Natural killer cell treated with Interleukin-12 subunit alpha and Interleukin-12 subunit beta and Interleukin-15 and Interleukin-18, amount 100 ng/mL, for 72 hours (primary cell): ENCODE measurements at regions not wholly inside any gene's neighbourhood (a gene's known extent, or its start where the extent isn't known, plus 50 kb on each side); places are given as distances from the start of the nearest gene placed in this dataset.
"Not testable (repeated sequence)": the region's sequence is repeated elsewhere in the genome, so short reads cannot be mapped to it uniquely, and the experiment has no call there.

Source experiments
- ATAC-seq, 2 donors: fragments of 150-1000 bp; cut with Tn5 transposase in 1 of 2; sonication (Bioruptor Pico), chemical (Tn5 transposase) in 1 of 2; 2 replicates each; pipeline ENCODE4 v1.10.0; 2021
- DNase-seq: peaks from one replicate; pipeline ENCODE4 v3.0.0; 2022; ENCODE audit warnings: low spot score
- H3K27ac Mint-ChIP-seq, 2 donors: 1 replicate in 1 of 2; 2 replicates in 1 of 2; pipeline ENCODE4 v1.8.0; 2022; ENCODE audit warnings: mixed read lengths in 2 of 2, mild to moderate bottlenecking in 1 of 2, moderate library complexity in 1 of 2
- H3K27me3 Mint-ChIP-seq, 2 donors: 1 replicate in 1 of 2; 2 replicates in 1 of 2; pipeline ENCODE4 v1.8.0; 2022; ENCODE audit warnings: mixed read lengths in 2 of 2
- H3K36me3 Mint-ChIP-seq: one replicate; pipeline ENCODE4 v1.8.0; 2022; ENCODE audit warnings: mixed read lengths
- H3K4me1 Mint-ChIP-seq, 2 donors: 1 replicate in 1 of 2; 2 replicates in 1 of 2; pipeline ENCODE4 v1.8.0; 2022; ENCODE audit warnings: low read depth in 2 of 2, mixed read lengths in 2 of 2, mild to moderate bottlenecking in 1 of 2
- H3K4me3 Mint-ChIP-seq: one replicate; pipeline ENCODE4 v1.8.0; 2022; ENCODE audit warnings: mixed read lengths
- H3K9me3 Mint-ChIP-seq: 2 replicates; pipeline ENCODE4 v1.8.0; 2022; ENCODE audit warnings: mixed read lengths

GRCh38 chr3:144466540-144466939 is 494.9 kb downstream of the DIPK2A start:
- H3K27me3 Mint-ChIP-seq, result no peaks in the 10 kb centered on the region
- no peaks in the 10 kb centered on the region for H3K4me1 Mint-ChIP-seq
- no peak overlapping the region for H3K4me3 Mint-ChIP-seq
- no peaks in the 10 kb centered on the region for H3K9me3 Mint-ChIP-seq
- DNase-seq, result no peak
- no peaks in the 10 kb centered on the region for H3K36me3 Mint-ChIP-seq
- ATAC-seq, result no peak
- no peak overlapping the region for H3K27ac Mint-ChIP-seq

GRCh38 chr3:144470666-144471065 is 499.0 kb downstream of the DIPK2A start:
- Mint-ChIP-seq H3K4me1 (no peaks in the 10 kb centered on the region), H3K27ac (no peak overlapping the region), H3K4me3 (no peak overlapping the region), H3K36me3 (no peaks in the 10 kb centered on the region), H3K9me3 (no peaks in the 10 kb centered on the region), H3K27me3 (no peaks in the 10 kb centered on the region)
- no peak for ATAC-seq
- DNase-seq, result no peak

GRCh38 chr3:144477593-144477992 is 506.0 kb downstream of the DIPK2A start:
- no peak for ATAC-seq
- DNase-seq, result no peak
- no peaks in the 10 kb centered on the region for H3K4me1 Mint-ChIP-seq
- H3K4me3 Mint-ChIP-seq, result no peak overlapping the region
- no peaks in the 10 kb centered on the region for H3K27me3 Mint-ChIP-seq
- peaks cover 5% of the 10 kb centered on the region for H3K9me3 Mint-ChIP-seq
- no peaks in the 10 kb centered on the region for H3K36me3 Mint-ChIP-seq
- no peak overlapping the region for H3K27ac Mint-ChIP-seq

GRCh38 chr3:144480416-144480919 is 508.8 kb downstream of the DIPK2A start:
- Mint-ChIP-seq H3K36me3 (no peaks in the 10 kb centered on the region), H3K4me3 (no peak overlapping the region), H3K27me3 (no peaks in the 10 kb centered on the region), H3K9me3 (peaks cover 5% of the 10 kb centered on the region), H3K27ac (no peak overlapping the region), H3K4me1 (no peaks in the 10 kb centered on the region)
- ATAC-seq (no peak), DNase-seq (no peak)

- H3K36me3 Mint-ChIP-seq, result no peaks in the 10 kb centered on the region
- no peaks in the 10 kb centered on the region for H3K27me3 Mint-ChIP-seq
- no peaks in the 10 kb centered on the region for H3K4me1 Mint-ChIP-seq
- ATAC-seq (no peak), DNase-seq (no peak)
- H3K27ac Mint-ChIP-seq, result no peak overlapping the region
- peaks cover 5% of the 10 kb centered on the region for H3K9me3 Mint-ChIP-seq
- no peak overlapping the region for H3K4me3 Mint-ChIP-seq
These were observed 511.3 kb downstream of the DIPK2A start for GRCh38 chr3:144482876-144483275.

- Mint-ChIP-seq H3K9me3 (no peaks in the 10 kb centered on the region), H3K4me1 (no peaks in the 10 kb centered on the region), H3K36me3 (no peaks in the 10 kb centered on the region), H3K27me3 (peaks cover 0 to 7% of the 10 kb centered on the region in 2 donors), H3K4me3 (no peak overlapping the region), H3K27ac (no peak overlapping the region)
- no peak for DNase-seq
- no peak for ATAC-seq
These were observed 515.4 kb downstream of the DIPK2A start for GRCh38 chr3:144487011-144487410.

GRCh38 chr3:144488927-144489326 is 517.3 kb downstream of the DIPK2A start:
- Mint-ChIP-seq H3K4me1 (no peaks in the 10 kb centered on the region), H3K4me3 (no peak overlapping the region), H3K36me3 (no peaks in the 10 kb centered on the region), H3K27ac (no peak overlapping the region), H3K9me3 (no peaks in the 10 kb centered on the region), H3K27me3 (peaks cover 0 to 7% of the 10 kb centered on the region in 2 donors)
- ATAC-seq (no peak), DNase-seq (no peak)

- ATAC-seq, result no peak
These were observed 519.7 kb downstream of the DIPK2A start for GRCh38 chr3:144491333-144491732.

GRCh38 chr3:144494651-144495050 is 523.0 kb downstream of the DIPK2A start:
- not testable (repeated sequence) for H3K36me3 Mint-ChIP-seq, H3K4me1 Mint-ChIP-seq, H3K27ac Mint-ChIP-seq, H3K4me3 Mint-ChIP-seq, H3K27me3 Mint-ChIP-seq, ATAC-seq, DNase-seq, H3K9me3 Mint-ChIP-seq

More at GRCh38 chr3:144491333-144491732, 519.7 kb downstream of the DIPK2A start:
- Mint-ChIP-seq H3K36me3 (no peaks in the 10 kb centered on the region), H3K4me3 (no peak overlapping the region), H3K27ac (no peak overlapping the region), H3K9me3 (no peaks in the 10 kb centered on the region), H3K27me3 (peaks cover 0 to 7% of the 10 kb centered on the region in 2 donors), H3K4me1 (no peaks in the 10 kb centered on the region)
- DNase-seq, result no peak

GRCh38 chr3:144496141-144496835 is 524.7 kb downstream of the DIPK2A start:
- H3K36me3 Mint-ChIP-seq, result no peaks in the 10 kb centered on the region
- no peak for ATAC-seq
- H3K9me3 Mint-ChIP-seq, result no peaks in the 10 kb centered on the region
- H3K4me1 Mint-ChIP-seq, result no peaks in the 10 kb centered on the region
- H3K27me3 Mint-ChIP-seq, result no peaks in the 10 kb centered on the region
- no peak for DNase-seq
- no peak overlapping the region for H3K4me3 Mint-ChIP-seq
- no peak overlapping the region for H3K27ac Mint-ChIP-seq

GRCh38 chr3:144497452-144497851 is 525.8 kb downstream of the DIPK2A start:
- Mint-ChIP-seq H3K27me3 (no peaks in the 10 kb centered on the region), H3K36me3 (no peaks in the 10 kb centered on the region), H3K9me3 (peaks cover 3% of the 10 kb centered on the region), H3K4me3 (no peak overlapping the region), H3K4me1 (no peaks in the 10 kb centered on the region), H3K27ac (no peak overlapping the region)
- DNase-seq, result no peak
- no peak for ATAC-seq

- Mint-ChIP-seq H3K4me3 (no peak overlapping the region), H3K36me3 (no peaks in the 10 kb centered on the region), H3K4me1 (no peaks in the 10 kb centered on the region), H3K27ac (no peak overlapping the region), H3K27me3 (no peaks in the 10 kb centered on the region), H3K9me3 (peaks cover 3% of the 10 kb centered on the region)
- DNase-seq (no peak), ATAC-seq (no peak)
These were observed 527.6 kb downstream of the DIPK2A start for GRCh38 chr3:144499001-144499930.

- ATAC-seq, result no peak
- H3K9me3 Mint-ChIP-seq, result peaks cover 3% of the 10 kb centered on the region
- no peaks in the 10 kb centered on the region for H3K4me1 Mint-ChIP-seq
- H3K36me3 Mint-ChIP-seq, result no peaks in the 10 kb centered on the region
- H3K27me3 Mint-ChIP-seq, result no peaks in the 10 kb centered on the region
- H3K27ac Mint-ChIP-seq, result no peak overlapping the region
- no peak overlapping the region for H3K4me3 Mint-ChIP-seq
- DNase-seq, result no peak
These were observed 529.8 kb downstream of the DIPK2A start for GRCh38 chr3:144501467-144501866.

GRCh38 chr3:144502402-144502801 is 530.8 kb downstream of the DIPK2A start:
- Mint-ChIP-seq H3K4me1 (no peaks in the 10 kb centered on the region), H3K27ac (no peak overlapping the region), H3K36me3 (no peaks in the 10 kb centered on the region), H3K9me3 (peaks cover 3% of the 10 kb centered on the region), H3K27me3 (no peaks in the 10 kb centered on the region), H3K4me3 (no peak overlapping the region)
- DNase-seq (no peak), ATAC-seq (no peak)
